Thoracic aorta (tissue), 2 donors: ENCODE measurements at regions not wholly inside any gene's neighbourhood (a gene's known extent, or its start where the extent isn't known, plus 50 kb on each side); places are given as distances from the start of the nearest gene placed in this dataset.

Experiments
- ATAC-seq: fragments of 150-250 bp; one replicate; pipeline ENCODE4 v1.8.0; 2017; ENCODE audit warnings: low read depth; ENCODE audit not compliant: insufficient number of reproducible peaks, low FRiP score
- DNase-seq: peaks from one replicate; pipeline ENCODE4 v3.0.0-alpha.2; 2020; ENCODE audit warnings: low spot score
- H3K27ac ChIP-seq, 2 donors: fragments of 200-600 bp; sonication (generic); 1 replicate in 1 of 2; 2 replicates in 1 of 2; pipeline ENCODE4 v1.5.1; 2016; ENCODE audit warnings: mild to moderate bottlenecking in 2 of 2, moderate library complexity in 2 of 2
- H3K27me3 ChIP-seq: fragments of 200-600 bp; sonication (generic); replicated peaks from 2 replicates; pipeline ENCODE4 v1.6.0; 2016; ENCODE audit warnings: mild to moderate bottlenecking; ENCODE audit not compliant: insufficient read depth
- H3K36me3 ChIP-seq: fragments of 200-600 bp; sonication (generic); one replicate; pipeline ENCODE4 v1.5.1; 2016
- H3K4me1 ChIP-seq, 2 donors: fragments of 200-600 bp; sonication (generic); 1 replicate in 1 of 2; 2 replicates in 1 of 2; pipeline versions ENCODE4 v1.5.1 to v1.6.0; 2016; ENCODE audit warnings: low read depth in 2 of 2, mild to moderate bottlenecking in 1 of 2; ENCODE audit not compliant: control insufficient read depth in 1 of 2
- H3K4me3 ChIP-seq: fragments of 200-600 bp; sonication (generic); 2 replicates; pipeline ENCODE4 v1.5.1; 2016; ENCODE audit warnings: mild to moderate bottlenecking
- H3K9me3 ChIP-seq: fragments of 200-600 bp; sonication (generic); 2 replicates; pipeline ENCODE4 v1.5.1; 2016
- TF ChIP-seq, protein P1 (sequence below): fragments of 200-600 bp; sonication (generic); IDR thresholded peaks from one replicate; pipeline ENCODE4 v1.5.1; 2019; ENCODE audit warnings: antibody characterized with exemption

DNA sequence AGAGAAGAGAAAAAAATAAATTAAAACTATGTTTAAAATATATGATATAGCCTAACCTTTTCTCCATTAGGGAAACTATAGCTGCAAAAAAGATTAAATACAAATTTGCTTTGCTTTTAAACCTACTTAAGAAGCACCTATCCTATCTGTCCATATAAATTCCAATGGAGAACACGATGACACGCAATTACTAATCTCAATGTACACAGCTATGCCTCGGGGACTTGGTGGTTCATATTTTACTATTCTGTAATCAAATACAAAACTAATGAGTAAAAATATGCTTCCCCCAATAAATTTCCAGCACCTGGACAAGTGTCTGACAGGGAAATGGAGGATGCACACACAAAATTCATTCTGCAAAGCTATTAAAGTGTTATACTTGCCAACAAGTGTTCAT, 386.4 kb downstream of the LMO4 start:
- H3K4me1 ChIP-seq: no peaks in the 10 kb centered on the region
- no peaks in the 10 kb centered on the region for H3K36me3 ChIP-seq
- H3K27me3 ChIP-seq: no peaks in the 10 kb centered on the region
- no peak overlapping the region for H3K27ac ChIP-seq
- H3K9me3 ChIP-seq: no peaks in the 10 kb centered on the region
- H3K4me3 ChIP-seq: no peak overlapping the region
- DNase-seq: no peak
- no peak for ATAC-seq
- TF ChIP-seq, protein P1, sequence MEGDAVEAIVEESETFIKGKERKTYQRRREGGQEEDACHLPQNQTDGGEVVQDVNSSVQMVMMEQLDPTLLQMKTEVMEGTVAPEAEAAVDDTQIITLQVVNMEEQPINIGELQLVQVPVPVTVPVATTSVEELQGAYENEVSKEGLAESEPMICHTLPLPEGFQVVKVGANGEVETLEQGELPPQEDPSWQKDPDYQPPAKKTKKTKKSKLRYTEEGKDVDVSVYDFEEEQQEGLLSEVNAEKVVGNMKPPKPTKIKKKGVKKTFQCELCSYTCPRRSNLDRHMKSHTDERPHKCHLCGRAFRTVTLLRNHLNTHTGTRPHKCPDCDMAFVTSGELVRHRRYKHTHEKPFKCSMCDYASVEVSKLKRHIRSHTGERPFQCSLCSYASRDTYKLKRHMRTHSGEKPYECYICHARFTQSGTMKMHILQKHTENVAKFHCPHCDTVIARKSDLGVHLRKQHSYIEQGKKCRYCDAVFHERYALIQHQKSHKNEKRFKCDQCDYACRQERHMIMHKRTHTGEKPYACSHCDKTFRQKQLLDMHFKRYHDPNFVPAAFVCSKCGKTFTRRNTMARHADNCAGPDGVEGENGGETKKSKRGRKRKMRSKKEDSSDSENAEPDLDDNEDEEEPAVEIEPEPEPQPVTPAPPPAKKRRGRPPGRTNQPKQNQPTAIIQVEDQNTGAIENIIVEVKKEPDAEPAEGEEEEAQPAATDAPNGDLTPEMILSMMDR: no peak

DNA sequence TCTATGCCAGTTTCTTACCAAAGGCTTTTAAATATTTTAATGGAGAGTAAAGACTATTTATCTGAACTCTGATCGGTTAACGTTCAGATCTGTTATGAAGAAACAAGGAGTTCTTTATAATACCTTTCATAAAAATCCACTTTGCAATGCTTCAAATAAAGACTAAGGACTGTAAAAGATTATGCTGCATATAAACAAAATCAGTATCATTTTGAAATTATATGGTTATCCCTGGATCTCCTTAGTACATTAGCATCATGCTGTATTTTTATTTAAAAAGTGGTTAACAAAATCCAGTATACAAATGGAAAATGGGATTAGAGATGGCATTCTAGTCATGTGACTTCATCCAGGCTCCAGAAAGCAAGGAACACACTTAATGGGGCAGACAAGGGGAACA, 386.8 kb downstream of the LMO4 start:
- Histone ChIP-seq H3K27ac (no peak overlapping the region), H3K9me3 (no peaks in the 10 kb centered on the region), H3K36me3 (no peaks in the 10 kb centered on the region), H3K27me3 (no peaks in the 10 kb centered on the region), H3K4me3 (no peak overlapping the region), H3K4me1 (no peaks in the 10 kb centered on the region)
- ATAC-seq: no peak
- TF ChIP-seq, protein P1: no peak
- DNase-seq: no peak

DNA sequence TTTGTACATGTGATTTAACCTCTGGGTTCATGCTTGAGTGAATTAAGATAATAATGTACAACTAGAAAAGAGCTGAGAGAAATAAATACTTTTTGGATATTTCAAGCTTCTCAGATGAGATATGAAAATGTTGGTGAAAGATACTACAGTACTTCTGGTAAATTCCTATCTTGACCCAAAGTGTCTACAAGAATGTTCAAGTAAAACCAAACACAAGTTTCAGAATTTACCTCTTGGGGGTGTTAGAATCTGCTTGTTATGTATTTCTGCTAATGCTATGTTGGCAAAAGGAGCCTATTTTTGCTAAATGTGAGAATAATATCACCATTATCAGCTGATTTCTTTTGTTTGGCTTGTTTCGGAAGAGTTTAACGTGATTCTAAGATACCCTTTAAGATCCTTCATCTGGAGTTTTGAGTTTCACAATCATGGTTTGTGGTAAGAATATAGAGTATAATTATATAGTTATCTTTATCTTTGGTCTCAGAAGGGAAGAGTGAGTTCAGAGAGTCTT, 388.5 kb downstream of the LMO4 start:
- TF ChIP-seq, protein P1: no peak
- no peak for ATAC-seq
- no peaks in the 10 kb centered on the region for H3K9me3 ChIP-seq
- H3K27ac ChIP-seq: no peak overlapping the region
- H3K27me3 ChIP-seq: no peaks in the 10 kb centered on the region
- no peak for DNase-seq
- H3K4me1 ChIP-seq: no peaks in the 10 kb centered on the region
- no peaks in the 10 kb centered on the region for H3K36me3 ChIP-seq
- no peak overlapping the region for H3K4me3 ChIP-seq

DNA sequence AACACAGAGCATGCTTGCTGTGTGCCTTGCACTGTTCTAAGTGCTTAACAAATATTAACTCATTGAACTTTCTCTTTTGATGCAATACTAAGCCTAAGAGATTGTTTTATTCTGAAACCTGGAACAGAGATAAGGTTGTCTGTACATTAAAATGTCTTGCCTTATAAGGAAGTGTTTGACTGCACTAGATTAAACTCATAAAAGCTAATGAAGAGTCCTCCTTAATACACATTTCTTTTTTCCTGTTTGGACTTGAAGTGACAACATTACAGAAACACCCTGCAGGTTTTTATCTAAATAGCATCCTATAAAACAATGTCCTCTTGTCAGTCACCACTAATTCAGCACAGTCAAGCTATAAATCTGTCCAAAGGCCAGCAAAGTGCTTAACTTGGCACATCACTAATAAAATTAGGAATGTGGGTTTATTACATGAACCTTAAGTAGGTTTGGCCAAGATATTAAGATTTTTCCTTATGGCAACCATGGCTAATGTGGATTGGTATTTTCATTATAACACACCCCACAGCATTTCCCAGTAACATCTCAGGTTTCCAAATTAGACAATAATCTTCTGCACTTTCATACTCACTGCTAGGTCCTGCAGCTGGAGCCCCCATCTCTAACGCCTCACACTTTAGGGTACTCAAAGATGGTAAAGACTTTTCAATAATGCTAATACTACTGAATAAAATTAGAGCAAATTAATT, 389.7 kb downstream of the LMO4 start:
- no peak for ATAC-seq

DNA sequence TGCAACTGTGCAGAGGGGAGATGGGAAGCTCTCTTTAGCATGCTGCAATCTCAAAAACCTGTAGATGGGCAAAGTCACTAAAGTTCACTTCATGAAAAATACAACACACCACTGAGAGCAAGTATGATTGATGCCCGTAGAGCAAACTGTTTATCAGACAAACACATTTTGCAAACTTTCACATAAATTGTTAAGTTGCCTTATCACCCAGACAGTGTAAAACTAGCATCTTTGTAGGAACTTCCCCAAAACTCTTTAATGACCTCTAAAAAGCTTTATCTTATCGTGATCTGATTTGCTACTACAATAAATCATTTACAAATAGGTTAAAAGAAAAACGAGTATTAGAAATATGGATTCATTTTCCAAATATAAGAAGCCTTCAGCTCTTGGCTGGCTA, 391.0 kb downstream of the LMO4 start:
- no peaks in the 10 kb centered on the region for H3K9me3 ChIP-seq
- H3K27me3 ChIP-seq: no peaks in the 10 kb centered on the region
- no peaks in the 10 kb centered on the region for H3K4me1 ChIP-seq
- no peak overlapping the region for H3K27ac ChIP-seq
- no peak overlapping the region for H3K4me3 ChIP-seq
- TF ChIP-seq, protein P1: no peak
- no peaks in the 10 kb centered on the region for H3K36me3 ChIP-seq
- DNase-seq: no peak
- no peak for ATAC-seq

More for the DNA sequence above, 389.7 kb downstream of the LMO4 start:
- H3K27ac ChIP-seq: no peak overlapping the region
- no peaks in the 10 kb centered on the region for H3K9me3 ChIP-seq
- H3K27me3 ChIP-seq: no peaks in the 10 kb centered on the region
- no peak for DNase-seq
- H3K36me3 ChIP-seq: no peaks in the 10 kb centered on the region
- no peaks in the 10 kb centered on the region for H3K4me1 ChIP-seq
- H3K4me3 ChIP-seq: no peak overlapping the region
- TF ChIP-seq, protein P1: no peak
